Keratinocyte (primary cell): ENCODE measurements at regions not wholly inside any gene's neighbourhood (a gene's known extent, or its start where the extent isn't known, plus 50 kb on each side); places are given as distances from the start of the nearest gene placed in this dataset.

Source experiments
- DNase-seq: peaks from one replicate; pipeline ENCODE4 v3.0.0-alpha.2; 2011; ENCODE audit warnings: low read depth, missing footprints, low spot score
- FAIRE-seq: peaks from 2 replicates; lab custom pipeline; 2011; peaks lifted over from hg19 to GRCh38; lab: Jason Lieb, UNC
- H2AFZ ChIP-seq: 2 replicates; pipeline ENCODE4 v1.6.0; 2012; ENCODE audit warnings: low read length, control low read depth, inconsistent platforms; ENCODE audit not compliant: control insufficient read depth
- H3K27ac ChIP-seq: 2 replicates; pipeline ENCODE4 v1.5.1; 2011; ENCODE audit warnings: low read length; ENCODE audit not compliant: control insufficient read depth, insufficient read depth
- H3K27me3 ChIP-seq: 3 replicates; pipeline ENCODE4 v1.6.0; 2011; ENCODE audit warnings: low read length; ENCODE audit not compliant: control insufficient read depth, insufficient read depth; ENCODE audit errors: extremely low read depth
- H3K36me3 ChIP-seq, 2 experiments: 2 replicates in 1 of 2; 3 replicates in 1 of 2; pipeline ENCODE4 v1.5.1; 2011; ENCODE audit warnings: low read length in 2 of 2, mild to moderate bottlenecking in 1 of 2; ENCODE audit not compliant: control insufficient read depth in 2 of 2, insufficient read depth in 2 of 2; ENCODE audit errors: extremely low read depth in 1 of 2
- H3K4me1 ChIP-seq: 3 replicates; pipeline ENCODE4 v1.5.1; 2011; ENCODE audit warnings: low read length; ENCODE audit not compliant: control insufficient read depth, insufficient read depth; ENCODE audit errors: extremely low read depth
- H3K4me2 ChIP-seq: 3 replicates; pipeline ENCODE4 v1.6.0; 2011; ENCODE audit warnings: low read depth, low read length; ENCODE audit not compliant: control insufficient read depth, insufficient read depth; ENCODE audit errors: extremely low read depth
- H3K4me3 ChIP-seq, 3 experiments: fragments of 200-600 bp in 1 of 3; sonication (generic) in 1 of 3; 2 replicates in 2 of 3; 3 replicates in 1 of 3; pipeline ENCODE4 v1.5.1; 2011 to 2016; ENCODE audit warnings: low read length in 3 of 3, mild to moderate bottlenecking in 3 of 3, control low read depth in 2 of 3, inconsistent platforms in 1 of 3, low read depth in 1 of 3, mixed read lengths in 1 of 3, mixed run types in 1 of 3, moderate library complexity in 1 of 3; ENCODE audit not compliant: control insufficient read depth in 2 of 3, insufficient read depth in 2 of 3; ENCODE audit errors: extremely low read depth in 1 of 3
- H3K79me2 ChIP-seq: 2 replicates; pipeline ENCODE4 v1.6.0; 2012; ENCODE audit warnings: low read length; ENCODE audit not compliant: control insufficient read depth, insufficient read depth
- H3K9ac ChIP-seq: 3 replicates; pipeline ENCODE4 v1.6.0; 2011; ENCODE audit warnings: low read length; ENCODE audit not compliant: control insufficient read depth, insufficient read depth; ENCODE audit errors: extremely low read depth
- H3K9me1 ChIP-seq: 3 replicates; pipeline ENCODE4 v1.6.0; 2011; ENCODE audit warnings: low read length; ENCODE audit not compliant: control insufficient read depth, insufficient read depth; ENCODE audit errors: extremely low read depth
- H3K9me3 ChIP-seq: 2 replicates; pipeline ENCODE4 v1.5.1; 2012; ENCODE audit warnings: low read depth, low read length; ENCODE audit not compliant: control insufficient read depth
- H4K20me1 ChIP-seq: 3 replicates; pipeline ENCODE4 v1.6.0; 2011; ENCODE audit warnings: low read length; ENCODE audit not compliant: control insufficient read depth, insufficient read depth; ENCODE audit errors: extremely low read depth
- CTCF ChIP-seq, 3 experiments: IDR thresholded peaks in 1 of 3; conservative IDR thresholded peaks in 1 of 3; optimal IDR thresholded peaks in 1 of 3; 2 replicates in 2 of 3; 3 replicates in 1 of 3; pipeline versions ENCODE3 to v1.5.1; 2011; ENCODE audit warnings: low read length in 3 of 3, mild to moderate bottlenecking in 3 of 3, moderate library complexity in 2 of 3, control low read depth in 1 of 3, inconsistent platforms in 1 of 3; ENCODE audit not compliant: insufficient read depth in 2 of 3; ENCODE audit errors: extremely low read depth in 1 of 3
- EZH2 ChIP-seq: IDR thresholded peaks from one replicate; pipeline ENCODE4 v1.6.1; 2012; ENCODE audit warnings: inconsistent platforms, mild to moderate bottlenecking, low read length, moderate library complexity
- dilution Hi-C: fragments of 300-500 bp; cut with MboI; formaldehyde crosslinking; loops from one replicate; pipeline ENCODE4 v1.7.0; 2020; ENCODE audit warnings: low sequenced_read_pairs; ENCODE audit not compliant: extremely low pct_ligation_motif_present

GRCh38 chr5:159758189-159758588, 158.1 kb upstream of the ADRA1B start:
- Histone ChIP-seq H3K4me1 (peaks cover 9% of the 10 kb centered on the region), H3K4me3 (no peak overlapping the region), H3K27ac (no peak overlapping the region), H3K9ac (no peak overlapping the region), H3K4me2 (peak overlapping the region; percentile 23), H3K27me3 (no peaks in the 10 kb centered on the region), H3K79me2 (no peaks in the 10 kb centered on the region), H3K9me3 (no peaks in the 10 kb centered on the region), H3K36me3 (no peaks in the 10 kb centered on the region), H3K9me1 (no peaks in the 10 kb centered on the region), H4K20me1 (no peaks in the 10 kb centered on the region), H2AFZ (no peak overlapping the region)
- peak; percentile 49 for DNase-seq
- dilution Hi-C loops = no loop called here
- TF ChIP-seq EZH2 (no peak), CTCF (optimal IDR thresholded peaks at IDR 0.05 in 1 of 3, IDR thresholded peaks at IDR 0.05 in 1 of 3, conservative IDR thresholded peaks at IDR 0.05 in 1 of 3; ENCODE audit: extremely low read depth in 1 of 3, insufficient read depth in 2 of 3, low read length in 3 of 3) (no peak)
- FAIRE-seq = peak; percentile 74

GRCh38 chr5:159759791-159760290, 156.4 kb upstream of the ADRA1B start:
- Histone ChIP-seq H3K36me3 (no peaks in the 10 kb centered on the region), H2AFZ (no peak overlapping the region), H4K20me1 (no peaks in the 10 kb centered on the region), H3K9me1 (no peaks in the 10 kb centered on the region), H3K27me3 (no peaks in the 10 kb centered on the region), H3K9me3 (no peaks in the 10 kb centered on the region), H3K4me1 (peaks cover 16% of the 10 kb centered on the region), H3K4me2 (no peak overlapping the region), H3K27ac (no peak overlapping the region), H3K79me2 (no peaks in the 10 kb centered on the region), H3K9ac (no peak overlapping the region), H3K4me3 (no peak overlapping the region)
- FAIRE-seq (no peak), DNase-seq (no peak)
- dilution Hi-C loops = no loop called here
- TF ChIP-seq EZH2 (no peak), CTCF (optimal IDR thresholded peaks at IDR 0.05 in 1 of 3, IDR thresholded peaks at IDR 0.05 in 1 of 3, conservative IDR thresholded peaks at IDR 0.05 in 1 of 3; ENCODE audit: extremely low read depth in 1 of 3, insufficient read depth in 2 of 3, low read length in 3 of 3) (no peak)
